HL-60/S4 treated with phorbol 12-myristate 13-acetate at 8.2 ng/mL for 4 days and 3 days (cell line): ENCODE measurements at regions not wholly inside any gene's neighbourhood (a gene's known extent, or its start where the extent isn't known, plus 50 kb on each side); places are given as distances from the start of the nearest gene placed in this dataset.

Experiments
- in situ Hi-C: fragments of 300-500 bp; cut with MboI; formaldehyde crosslinking; loops from 2 replicates; pipeline ENCODE4 v1.15.0; 2022; ENCODE audit warnings: low sequenced_read_pairs

- in situ Hi-C loops, result no loop called here
Measured at GRCh38 chr2:128435576-128436478, 117.2 kb upstream of the HS6ST1 start.

GRCh38 chr2:128436479-128437203, 118.0 kb upstream of the HS6ST1 start:
- in situ Hi-C loops, result no loop called here

- in situ Hi-C loops, result no loop called here
Measured at GRCh38 chr2:128437204-128437565, 118.5 kb upstream of the HS6ST1 start.

GRCh38 chr2:128438091-128438490, 119.4 kb upstream of the HS6ST1 start:
- in situ Hi-C loops, result no loop called here

DNA sequence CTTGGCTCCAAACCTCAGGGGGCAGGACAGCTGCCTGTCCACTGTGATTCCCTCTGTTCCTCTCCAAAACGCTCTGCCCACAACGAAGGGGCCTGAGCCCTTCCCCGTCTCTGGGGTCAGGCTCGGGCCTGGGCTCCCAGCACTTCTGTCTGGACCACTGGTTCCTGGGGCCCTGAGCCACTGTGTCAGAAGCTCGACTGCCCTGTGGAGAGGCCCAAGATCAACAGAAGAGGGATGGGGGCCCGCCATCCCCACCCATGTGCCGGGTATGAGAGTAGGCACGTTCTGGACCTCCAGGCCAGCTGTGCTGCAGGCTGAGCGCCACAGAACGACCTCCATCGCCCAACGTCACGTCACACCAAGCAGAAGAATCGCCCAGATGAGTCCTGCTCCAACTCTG, 119.9 kb upstream of the HS6ST1 start:
- in situ Hi-C loops, result no loop called here

GRCh38 chr2:128439031-128439790, 120.5 kb upstream of the HS6ST1 start:
- in situ Hi-C loops, result no loop called here

- in situ Hi-C loops, result no loop called here
Measured at GRCh38 chr2:128439791-128440665, 121.4 kb upstream of the HS6ST1 start.

DNA sequence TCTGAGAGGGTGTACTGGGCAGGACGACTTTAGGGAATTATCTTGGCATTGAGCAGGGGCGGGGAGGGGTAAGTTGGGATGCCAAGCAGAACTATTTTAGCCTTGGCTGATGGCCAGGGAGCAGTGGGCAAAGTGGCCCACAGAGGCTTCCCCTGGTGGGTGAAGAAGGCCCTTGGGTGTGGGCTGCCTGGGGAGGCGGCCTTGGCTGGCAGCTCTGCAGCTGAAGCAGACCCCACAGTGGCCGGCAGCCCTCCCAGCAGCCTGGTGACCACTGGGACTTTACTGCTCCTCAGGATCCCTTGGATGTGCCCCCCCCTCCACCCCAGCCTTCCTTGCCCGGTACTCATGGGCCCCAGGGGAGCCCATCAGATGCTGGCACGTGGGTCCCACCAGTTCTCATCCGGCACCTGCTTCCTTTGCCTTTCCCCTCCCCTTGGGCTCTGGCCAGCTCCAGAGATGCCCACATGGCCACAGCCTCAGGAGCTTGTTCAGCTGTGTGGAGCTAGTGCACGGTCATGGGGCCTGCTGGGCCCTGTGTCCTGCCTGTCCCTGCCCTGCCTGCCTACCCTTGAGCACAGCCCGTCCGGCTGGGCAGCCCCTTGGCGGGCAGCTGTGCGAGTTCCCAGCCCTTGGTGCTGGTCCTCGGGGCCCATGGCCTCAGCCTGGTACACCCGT, 122.1 kb upstream of the HS6ST1 start:
- in situ Hi-C loops, result no loop called here

- in situ Hi-C loops, result no loop called here
Measured at GRCh38 chr2:128441341-128442052, 122.8 kb upstream of the HS6ST1 start.

DNA sequence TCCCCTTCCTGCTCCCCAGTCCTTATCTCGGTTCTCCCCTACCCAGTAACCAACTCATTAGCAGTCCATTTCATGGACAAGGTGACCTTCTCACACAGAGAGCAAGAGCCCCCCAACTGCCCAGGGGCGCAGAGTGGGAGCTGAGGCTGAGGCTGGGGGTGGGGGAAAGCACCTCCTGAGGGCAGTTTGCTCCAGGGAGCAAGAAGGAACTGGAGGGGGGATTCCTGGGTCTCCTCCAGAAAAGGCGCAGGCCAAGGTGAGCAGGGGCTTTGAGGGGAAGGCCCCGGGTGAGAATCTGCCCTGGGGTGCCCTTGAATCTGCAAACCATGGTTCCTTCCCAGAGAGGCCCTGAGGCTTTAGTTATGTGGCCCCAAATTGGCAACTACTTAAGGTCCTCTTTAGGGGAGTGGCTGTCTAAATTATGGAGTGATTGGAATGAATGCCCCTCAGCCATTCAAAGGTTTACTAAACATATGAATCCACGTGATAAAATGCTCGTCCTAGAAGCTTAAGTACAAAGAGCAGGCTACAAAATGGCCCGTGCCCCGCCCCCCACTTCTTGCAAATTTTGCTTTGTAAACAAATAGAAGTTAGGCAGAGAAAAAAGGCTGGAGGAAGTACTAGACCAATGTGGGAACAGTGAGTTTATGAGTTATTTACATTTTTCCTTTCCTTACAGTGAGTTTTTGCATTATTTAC, 123.5 kb upstream of the HS6ST1 start:
- in situ Hi-C loops, result no loop called here

DNA sequence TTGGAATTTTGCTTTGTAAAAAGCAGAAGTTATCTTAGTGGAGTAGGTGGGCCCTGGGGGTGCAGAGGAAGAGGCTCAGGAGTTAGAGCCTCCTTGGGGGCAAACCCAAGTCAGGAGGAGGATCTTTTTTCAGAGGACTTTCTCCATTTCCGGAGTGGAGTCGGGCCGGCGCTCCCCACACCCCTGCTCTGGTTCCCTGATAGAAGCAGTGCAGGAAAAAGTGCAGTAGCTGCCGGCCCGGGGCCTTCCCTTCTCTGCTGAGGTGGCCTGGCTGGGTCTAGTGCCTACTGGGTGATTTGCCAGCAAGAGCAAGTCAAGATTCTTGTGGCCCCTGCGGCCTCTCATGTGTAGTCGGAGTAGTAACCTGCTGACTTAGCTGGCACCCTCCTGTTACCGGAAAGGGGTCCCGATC, 124.2 kb upstream of the HS6ST1 start:
- in situ Hi-C loops, result no loop called here

DNA sequence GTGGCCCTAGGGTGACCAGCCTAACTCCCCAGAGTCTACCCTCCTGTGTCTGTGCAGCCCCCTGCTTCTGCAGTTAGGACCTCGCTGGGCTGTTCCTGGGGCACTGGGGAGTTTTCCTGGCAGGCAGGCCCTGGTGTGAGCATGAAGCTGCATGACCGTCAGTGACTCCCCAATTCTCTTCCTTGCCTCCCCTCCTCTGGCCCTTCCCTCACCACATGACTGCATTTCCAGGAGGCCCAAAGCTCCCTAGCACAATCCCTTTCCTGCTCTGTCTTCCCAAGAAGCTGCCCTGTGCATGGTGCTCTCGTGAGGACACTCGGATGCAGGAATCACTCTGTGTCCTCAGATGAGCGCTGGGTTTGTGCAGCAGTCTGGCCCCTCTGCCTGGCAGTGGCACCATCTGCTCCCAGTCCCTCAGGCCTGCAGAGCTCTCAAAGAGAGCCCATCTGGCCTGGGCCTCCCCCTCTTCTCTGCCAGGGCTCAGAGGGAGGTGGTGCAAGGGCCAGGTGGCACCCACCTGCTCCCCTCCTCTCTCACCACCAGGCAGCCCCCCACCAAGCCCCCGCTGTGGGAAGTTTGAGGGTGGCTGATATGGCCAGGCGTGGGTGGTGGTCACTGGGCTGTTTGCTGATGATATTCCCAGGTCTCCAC, 125.6 kb upstream of the HS6ST1 start:
- in situ Hi-C loops, result no loop called here

- in situ Hi-C loops, result no loop called here
Measured at GRCh38 chr2:128444816-128445522, 126.3 kb upstream of the HS6ST1 start.

- in situ Hi-C loops, result no loop called here
Measured at GRCh38 chr2:128445523-128445900, 126.8 kb upstream of the HS6ST1 start.

DNA sequence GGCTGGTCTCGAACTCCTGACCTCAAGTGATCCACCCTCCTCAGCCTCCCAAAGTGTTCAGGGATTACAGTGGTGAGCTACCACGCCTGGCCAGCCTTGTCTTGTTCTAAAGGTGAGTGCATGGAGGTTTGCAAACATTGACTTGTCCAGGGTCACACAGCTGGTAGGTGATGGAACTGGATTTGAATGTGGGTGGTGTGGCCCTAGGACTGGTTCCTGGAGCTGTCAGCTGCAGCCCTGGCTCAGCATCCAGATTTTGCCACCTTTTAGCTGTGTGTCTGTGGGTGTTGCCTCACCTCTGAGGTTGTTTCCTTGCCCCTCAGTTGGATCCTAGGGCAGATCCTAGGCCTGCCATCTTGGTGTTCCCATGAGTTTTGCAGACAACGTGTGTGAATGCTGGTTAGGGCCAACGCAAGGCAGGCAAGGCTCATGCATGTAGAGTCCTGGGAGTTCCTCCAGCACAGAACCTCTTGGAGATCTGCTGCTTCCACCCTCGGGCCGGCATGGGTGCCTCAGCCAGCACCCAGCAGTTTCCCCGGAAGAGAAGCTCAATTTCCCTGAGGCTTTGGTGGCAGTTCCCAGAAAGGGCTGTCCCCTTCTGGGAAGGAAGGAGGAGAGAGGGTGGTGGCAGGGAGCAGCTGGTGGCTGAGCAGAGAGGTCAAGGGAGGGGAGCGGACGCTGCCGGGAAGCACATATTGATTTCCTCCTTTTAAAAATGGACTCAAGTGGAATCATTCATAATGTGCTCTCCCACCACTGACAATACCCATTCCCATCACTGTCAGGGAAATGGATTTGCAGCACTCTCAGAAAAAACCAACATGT, 127.6 kb upstream of the HS6ST1 start:
- in situ Hi-C loops, result no loop called here

DNA sequence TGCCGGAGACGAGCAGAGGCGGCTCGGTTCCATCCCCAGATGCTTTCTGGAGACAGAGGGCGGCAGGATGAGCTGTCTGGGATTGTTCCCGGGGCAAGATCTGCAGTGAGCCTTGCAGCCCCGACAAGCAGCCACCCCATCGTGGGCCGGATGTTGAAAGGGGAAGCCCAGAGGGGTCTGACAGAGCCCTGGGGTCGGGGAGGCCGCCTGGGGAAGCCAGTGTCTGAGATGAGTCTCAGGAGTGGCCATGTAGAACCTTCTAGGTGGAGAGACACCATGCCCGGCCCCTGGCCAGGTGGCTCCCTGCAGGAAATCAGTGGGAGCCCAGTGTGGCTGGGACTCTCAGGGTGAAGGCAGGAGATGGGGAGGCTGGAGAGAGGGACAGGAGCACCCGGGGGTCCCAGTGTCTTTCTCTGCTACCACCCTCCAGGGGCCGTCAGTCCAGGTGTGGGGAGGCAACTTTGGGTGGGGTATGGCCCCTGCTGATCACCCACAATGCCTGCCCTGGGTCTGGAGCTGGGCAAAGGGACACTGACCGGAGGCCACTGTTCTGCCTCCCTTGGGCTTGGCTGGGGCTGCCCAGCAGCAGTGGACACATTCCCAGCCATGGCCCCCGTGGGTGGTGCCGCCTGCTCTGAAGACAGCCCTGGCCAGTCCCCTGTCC, 128.3 kb upstream of the HS6ST1 start:
- in situ Hi-C loops, result no loop called here
